ENCODE measurements at regions not wholly inside any gene's neighbourhood (a gene's known extent, or its start where the extent isn't known, plus 50 kb on each side); places are given as distances from the start of the nearest gene placed in this dataset.
"Not testable (repeated sequence)": the region's sequence is repeated elsewhere in the genome, so short reads cannot be mapped to it uniquely, and the experiment has no call there.

DNA sequence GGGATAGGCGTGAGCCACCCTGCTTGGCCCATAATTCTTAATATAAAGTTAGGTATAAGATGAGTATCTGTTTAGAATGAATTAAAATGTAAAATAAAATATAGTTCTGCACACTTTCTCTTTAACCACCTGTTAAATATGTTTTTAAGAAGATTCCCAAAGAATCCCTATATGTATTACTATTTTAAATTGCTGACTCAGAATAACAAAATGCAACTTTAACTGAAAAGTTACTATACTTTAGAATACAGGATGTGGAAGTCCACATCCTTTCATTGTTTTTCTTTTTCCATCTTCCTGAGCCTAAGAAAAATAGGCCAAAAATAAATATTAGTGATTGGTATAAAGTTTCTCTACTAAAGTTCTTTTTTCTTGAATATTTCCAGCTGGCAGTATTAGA, 325.6 kb upstream of the EYS start:
- H3K9ac ChIP-seq (ENCODE audit: low read length in 5 of 5): no peak overlapping the region
- H3K36me3 ChIP-seq (ENCODE audit: control insufficient read depth in 5 of 5, insufficient read depth in 5 of 5, low read length in 5 of 5): no peaks in the 10 kb centered on the region
- no peak overlapping the region for H3K4me3 ChIP-seq (ENCODE audit: low read depth in 1 of 5, low read length in 5 of 5)
- H3K9me3 ChIP-seq (ENCODE audit: control insufficient read depth in 5 of 5, low read length in 5 of 5): no peaks in the 10 kb centered on the region
- no peak overlapping the region for H3K27ac ChIP-seq (ENCODE audit: low read depth, low read length)
- H3K27me3 ChIP-seq (ENCODE audit: control insufficient read depth in 5 of 5, insufficient read depth in 4 of 5, low read length in 5 of 5): no peaks in the 10 kb centered on the region
- H3K4me1 ChIP-seq (ENCODE audit: control insufficient read depth in 5 of 5, insufficient read depth in 5 of 5, low read length in 5 of 5): no peaks in the 10 kb centered on the region

GRCh38 chr6:66029391-66029790, 322.4 kb upstream of the EYS start:
- no peak overlapping the region for H3K9ac ChIP-seq (ENCODE audit: low read length in 5 of 5)
- no peaks in the 10 kb centered on the region for H3K36me3 ChIP-seq (ENCODE audit: control insufficient read depth in 5 of 5, insufficient read depth in 5 of 5, low read length in 5 of 5)
- no peak overlapping the region for H3K4me3 ChIP-seq (ENCODE audit: low read depth in 1 of 5, low read length in 5 of 5)
- no peak overlapping the region for H3K27ac ChIP-seq (ENCODE audit: low read depth, low read length)
- H3K27me3 ChIP-seq (ENCODE audit: control insufficient read depth in 5 of 5, insufficient read depth in 4 of 5, low read length in 5 of 5): no peaks in the 10 kb centered on the region
- H3K4me1 ChIP-seq (ENCODE audit: control insufficient read depth in 5 of 5, insufficient read depth in 5 of 5, low read length in 5 of 5): no peaks in the 10 kb centered on the region
- H3K9me3 ChIP-seq (ENCODE audit: control insufficient read depth in 5 of 5, low read length in 5 of 5): no peaks in the 10 kb centered on the region

DNA sequence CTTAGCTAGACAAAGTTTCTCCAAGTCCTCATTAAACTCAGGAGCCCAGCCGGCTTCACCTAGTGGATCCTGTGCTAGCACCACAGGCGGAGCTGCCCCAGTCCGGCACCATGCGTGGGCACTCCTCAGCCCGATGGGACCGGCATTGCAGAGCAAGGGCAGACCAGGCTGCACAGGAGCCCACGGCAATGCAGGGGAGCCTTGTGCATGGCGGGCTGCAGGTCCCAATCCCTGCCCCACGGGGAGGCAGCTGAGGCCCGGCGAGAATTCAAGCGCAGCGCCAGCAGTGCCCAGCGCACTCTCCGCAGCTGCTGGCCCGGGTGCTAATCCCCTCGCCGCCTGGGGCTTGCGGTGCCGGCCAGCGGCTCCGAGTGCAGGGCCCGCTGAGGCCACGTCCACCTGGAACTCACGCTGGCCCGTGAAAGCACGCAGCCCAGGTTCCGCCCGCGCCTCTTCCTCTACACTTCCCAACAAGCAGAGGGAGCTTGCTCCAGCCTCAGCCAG, 292.3 kb upstream of the EYS start:
- Histone ChIP-seq H3K27ac (ENCODE audit: low read depth, low read length) (no peak overlapping the region), H3K9ac (ENCODE audit: low read length in 5 of 5) (no peak overlapping the region), H3K4me1 (ENCODE audit: control insufficient read depth in 5 of 5, insufficient read depth in 5 of 5, low read length in 5 of 5) (peaks cover 0 to 3% (median 0%) of the 10 kb centered on the region in 5 donors), H3K9me3 (ENCODE audit: control insufficient read depth in 5 of 5, low read length in 5 of 5) (peaks cover 0 to 4% (median 3%) of the 10 kb centered on the region in 5 donors), H3K4me3 (ENCODE audit: low read depth in 1 of 5, low read length in 5 of 5) (no peak overlapping the region), H3K36me3 (ENCODE audit: control insufficient read depth in 5 of 5, insufficient read depth in 5 of 5, low read length in 5 of 5) (no peaks in the 10 kb centered on the region), H3K27me3 (ENCODE audit: control insufficient read depth in 5 of 5, insufficient read depth in 4 of 5, low read length in 5 of 5) (no peaks in the 10 kb centered on the region)

GRCh38 chr6:65998544-65998943, 291.5 kb upstream of the EYS start:
- Histone ChIP-seq H3K9ac (ENCODE audit: low read length in 5 of 5) (no peak overlapping the region), H3K27me3 (ENCODE audit: control insufficient read depth in 5 of 5, insufficient read depth in 4 of 5, low read length in 5 of 5) (no peaks in the 10 kb centered on the region), H3K4me3 (ENCODE audit: low read depth in 1 of 5, low read length in 5 of 5) (no peak overlapping the region), H3K27ac (ENCODE audit: low read depth, low read length) (no peak overlapping the region), H3K9me3 (ENCODE audit: control insufficient read depth in 5 of 5, low read length in 5 of 5) (peaks cover 0 to 4% (median 3%) of the 10 kb centered on the region in 5 donors), H3K36me3 (ENCODE audit: control insufficient read depth in 5 of 5, insufficient read depth in 5 of 5, low read length in 5 of 5) (no peaks in the 10 kb centered on the region), H3K4me1 (ENCODE audit: control insufficient read depth in 5 of 5, insufficient read depth in 5 of 5, low read length in 5 of 5) (peaks cover 0 to 3% (median 0%) of the 10 kb centered on the region in 5 donors)

GRCh38 chr6:65997539-65997938, 290.5 kb upstream of the EYS start:
- Histone ChIP-seq H3K4me3 (ENCODE audit: low read depth in 1 of 5, low read length in 5 of 5) (no peak overlapping the region), H3K36me3 (ENCODE audit: control insufficient read depth in 5 of 5, insufficient read depth in 5 of 5, low read length in 5 of 5) (no peaks in the 10 kb centered on the region), H3K9me3 (ENCODE audit: control insufficient read depth in 5 of 5, low read length in 5 of 5) (peaks cover 0 to 4% (median 3%) of the 10 kb centered on the region in 5 donors), H3K27me3 (ENCODE audit: control insufficient read depth in 5 of 5, insufficient read depth in 4 of 5, low read length in 5 of 5) (no peaks in the 10 kb centered on the region), H3K4me1 (ENCODE audit: control insufficient read depth in 5 of 5, insufficient read depth in 5 of 5, low read length in 5 of 5) (peaks cover 0 to 3% (median 0%) of the 10 kb centered on the region in 5 donors), H3K27ac (ENCODE audit: low read depth, low read length) (no peak overlapping the region), H3K9ac (ENCODE audit: low read length in 5 of 5) (no peak overlapping the region)

DNA sequence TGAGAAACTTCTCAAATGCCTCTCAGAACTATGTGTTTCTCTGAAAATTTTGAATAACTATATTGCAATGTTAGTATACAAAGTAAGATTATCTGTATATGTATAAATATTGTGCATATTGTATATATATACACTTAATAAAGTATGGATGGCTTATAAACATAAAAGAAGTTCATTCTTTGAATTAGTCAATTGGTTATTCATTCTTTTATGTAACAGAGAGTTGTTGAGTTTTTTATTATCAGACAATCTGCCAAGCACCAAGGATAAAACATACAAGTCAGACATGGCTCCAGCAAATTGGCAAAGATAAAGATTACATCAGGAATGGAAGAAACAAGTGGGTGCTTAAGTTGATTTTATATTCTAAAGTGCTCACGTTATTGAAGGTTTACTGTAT, 289.1 kb upstream of the EYS start:
- Histone ChIP-seq H3K27ac (ENCODE audit: low read depth, low read length) (no peak overlapping the region), H3K4me1 (ENCODE audit: control insufficient read depth in 5 of 5, insufficient read depth in 5 of 5, low read length in 5 of 5) (peaks cover 0 to 2% (median 0%) of the 10 kb centered on the region in 5 donors), H3K27me3 (ENCODE audit: control insufficient read depth in 5 of 5, insufficient read depth in 4 of 5, low read length in 5 of 5) (no peaks in the 10 kb centered on the region), H3K9ac (ENCODE audit: low read length in 5 of 5) (no peak overlapping the region), H3K4me3 (ENCODE audit: low read depth in 1 of 5, low read length in 5 of 5) (no peak overlapping the region), H3K36me3 (ENCODE audit: control insufficient read depth in 5 of 5, insufficient read depth in 5 of 5, low read length in 5 of 5) (no peaks in the 10 kb centered on the region), H3K9me3 (ENCODE audit: control insufficient read depth in 5 of 5, low read length in 5 of 5) (peaks cover 0 to 4% (median 3%) of the 10 kb centered on the region in 5 donors)

GRCh38 chr6:65989676-65990075, 282.6 kb upstream of the EYS start:
- Histone ChIP-seq H3K36me3 (ENCODE audit: control insufficient read depth in 5 of 5, insufficient read depth in 5 of 5, low read length in 5 of 5) (no peaks in the 10 kb centered on the region), H3K9ac (ENCODE audit: low read length in 5 of 5) (no peak overlapping the region), H3K4me3 (ENCODE audit: low read depth in 1 of 5, low read length in 5 of 5) (no peak overlapping the region), H3K27me3 (ENCODE audit: control insufficient read depth in 5 of 5, insufficient read depth in 4 of 5, low read length in 5 of 5) (no peaks in the 10 kb centered on the region), H3K27ac (ENCODE audit: low read depth, low read length) (no peak overlapping the region), H3K9me3 (ENCODE audit: control insufficient read depth in 5 of 5, low read length in 5 of 5) (peaks cover 0 to 3% (median 0%) of the 10 kb centered on the region in 5 donors), H3K4me1 (ENCODE audit: control insufficient read depth in 5 of 5, insufficient read depth in 5 of 5, low read length in 5 of 5) (peaks cover 0 to 5% (median 0%) of the 10 kb centered on the region in 5 donors)

DNA sequence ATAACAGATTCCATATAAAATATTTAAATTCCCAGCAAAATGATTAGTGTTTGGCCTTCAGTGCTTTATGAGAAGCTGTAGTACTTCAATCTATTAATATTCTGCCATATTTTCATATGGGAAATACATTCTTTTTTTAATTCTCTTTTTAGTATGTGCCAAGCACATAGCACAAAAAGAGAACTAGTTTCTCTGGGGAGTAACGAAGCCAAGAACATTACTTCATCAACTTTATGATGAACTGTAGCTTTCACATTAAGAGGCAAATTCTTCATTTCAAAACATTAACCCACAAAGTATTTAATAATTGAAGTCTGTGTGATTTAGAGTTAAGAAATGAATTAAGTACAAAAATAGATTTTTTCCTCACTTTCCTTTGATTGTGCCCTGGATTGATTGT, 281.0 kb upstream of the EYS start:
- Histone ChIP-seq H3K27ac (ENCODE audit: low read depth, low read length) (no peak overlapping the region), H3K27me3 (ENCODE audit: control insufficient read depth in 5 of 5, insufficient read depth in 4 of 5, low read length in 5 of 5) (no peaks in the 10 kb centered on the region), H3K9ac (ENCODE audit: low read length in 5 of 5) (no peak overlapping the region), H3K4me1 (ENCODE audit: control insufficient read depth in 5 of 5, insufficient read depth in 5 of 5, low read length in 5 of 5) (peaks cover 0 to 5% (median 0%) of the 10 kb centered on the region in 5 donors), H3K36me3 (ENCODE audit: control insufficient read depth in 5 of 5, insufficient read depth in 5 of 5, low read length in 5 of 5) (no peaks in the 10 kb centered on the region), H3K4me3 (ENCODE audit: low read depth in 1 of 5, low read length in 5 of 5) (no peak overlapping the region), H3K9me3 (ENCODE audit: control insufficient read depth in 5 of 5, low read length in 5 of 5) (peaks cover 0 to 3% (median 0%) of the 10 kb centered on the region in 5 donors)

DNA sequence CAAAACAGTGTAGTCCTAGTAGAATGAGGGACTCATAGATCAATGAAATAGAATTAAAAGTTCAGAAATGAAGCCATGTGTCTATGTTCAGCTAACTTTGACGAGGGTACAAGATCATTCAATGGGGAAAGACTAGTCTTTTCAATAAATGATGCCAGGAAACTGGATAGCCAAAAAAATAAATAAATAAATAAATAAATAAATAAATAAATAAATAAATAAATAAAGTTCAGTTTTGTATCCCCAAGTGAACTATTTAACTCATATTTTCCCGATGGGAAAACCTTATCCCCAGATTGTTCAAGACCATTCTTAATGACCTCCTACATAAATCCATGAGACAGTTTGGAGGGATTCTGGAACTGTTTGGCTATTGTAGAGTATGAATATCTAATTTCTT, 277.1 kb upstream of the EYS start:
- no peak overlapping the region for H3K4me3 ChIP-seq (ENCODE audit: low read depth in 1 of 5, low read length in 5 of 5)
- H3K4me1 ChIP-seq (ENCODE audit: control insufficient read depth in 5 of 5, insufficient read depth in 5 of 5, low read length in 5 of 5): peaks cover 0 to 3% (median 0%) of the 10 kb centered on the region in 5 donors
- peaks cover 0 to 3% (median 0%) of the 10 kb centered on the region in 5 donors for H3K9me3 ChIP-seq (ENCODE audit: control insufficient read depth in 5 of 5, low read length in 5 of 5)
- no peaks in the 10 kb centered on the region for H3K27me3 ChIP-seq (ENCODE audit: control insufficient read depth in 5 of 5, insufficient read depth in 4 of 5, low read length in 5 of 5)
- no peak overlapping the region for H3K27ac ChIP-seq (ENCODE audit: low read depth, low read length)
- H3K9ac ChIP-seq (ENCODE audit: low read length in 5 of 5): no peak overlapping the region
- no peaks in the 10 kb centered on the region for H3K36me3 ChIP-seq (ENCODE audit: control insufficient read depth in 5 of 5, insufficient read depth in 5 of 5, low read length in 5 of 5)

GRCh38 chr6:65979120-65979519, 272.1 kb upstream of the EYS start:
- no peaks in the 10 kb centered on the region for H3K27me3 ChIP-seq (ENCODE audit: control insufficient read depth in 5 of 5, insufficient read depth in 4 of 5, low read length in 5 of 5)
- no peak overlapping the region for H3K9ac ChIP-seq (ENCODE audit: low read length in 5 of 5)
- H3K27ac ChIP-seq (ENCODE audit: low read depth, low read length): no peak overlapping the region
- H3K9me3 ChIP-seq (ENCODE audit: control insufficient read depth in 5 of 5, low read length in 5 of 5): peaks cover 0 to 3% (median 0%) of the 10 kb centered on the region in 5 donors
- H3K4me1 ChIP-seq (ENCODE audit: control insufficient read depth in 5 of 5, insufficient read depth in 5 of 5, low read length in 5 of 5): no peaks in the 10 kb centered on the region
- no peaks in the 10 kb centered on the region for H3K36me3 ChIP-seq (ENCODE audit: control insufficient read depth in 5 of 5, insufficient read depth in 5 of 5, low read length in 5 of 5)
- H3K4me3 ChIP-seq (ENCODE audit: low read depth in 1 of 5, low read length in 5 of 5): no peak overlapping the region

GRCh38 chr6:65971252-65971651, 264.2 kb upstream of the EYS start:
- not testable (repeated sequence) for H3K9me3 ChIP-seq (ENCODE audit: control insufficient read depth in 5 of 5, low read length in 5 of 5); H3K27me3 ChIP-seq (ENCODE audit: control insufficient read depth in 5 of 5, insufficient read depth in 4 of 5, low read length in 5 of 5); H3K4me1 ChIP-seq (ENCODE audit: control insufficient read depth in 5 of 5, insufficient read depth in 5 of 5, low read length in 5 of 5); H3K9ac ChIP-seq (ENCODE audit: low read length in 5 of 5); H3K36me3 ChIP-seq (ENCODE audit: control insufficient read depth in 5 of 5, insufficient read depth in 5 of 5, low read length in 5 of 5); H3K4me3 ChIP-seq (ENCODE audit: low read depth in 1 of 5, low read length in 5 of 5); H3K27ac ChIP-seq (ENCODE audit: low read depth, low read length)

Data from subcutaneous abdominal adipose tissue (tissue), 5 donors.